GM13976 (cell line): ENCODE measurements at regions not wholly inside any gene's neighbourhood (a gene's known extent, or its start where the extent isn't known, plus 50 kb on each side); places are given as distances from the start of the nearest gene placed in this dataset.

Experiments used
- DNase-seq: peaks from one replicate; pipeline ENCODE4 v3.0.0; 2012; ENCODE audit warnings: low spot score
- CTCF ChIP-seq: IDR thresholded peaks from 2 replicates; pipeline ENCODE4 v1.5.1; 2012; ENCODE audit warnings: borderline replicate concordance, mild to moderate bottlenecking; ENCODE audit not compliant: insufficient read depth; ENCODE audit errors: extremely low read depth, missing control alignments, control extremely low read depth
- in situ Hi-C: fragments of 300-500 bp; cut with MboI; formaldehyde crosslinking; loops from one replicate; pipeline ENCODE4 v1.12.0; 2022; ENCODE audit warnings: low sequenced_read_pairs, mixed read lengths, inconsistent platforms; ENCODE audit not compliant: unreplicated experiment

- in situ Hi-C loops: no loop called here
- no peak for DNase-seq
- no peak for TF ChIP-seq CTCF
These were observed 506.0 kb downstream of the RFPL4B start for GRCh38 chr6:112853162-112853561.

GRCh38 chr6:112863753-112864152 is 516.6 kb downstream of the RFPL4B start:
- DNase-seq: no peak
- in situ Hi-C loops: no loop called here
- no peak for TF ChIP-seq CTCF

- DNase-seq: no peak
- in situ Hi-C loops: no loop called here
- no peak for TF ChIP-seq CTCF
These were observed 518.0 kb downstream of the RFPL4B start for GRCh38 chr6:112865131-112865530.

GRCh38 chr6:112874881-112875280 is 527.8 kb downstream of the RFPL4B start:
- in situ Hi-C loops: no loop called here
- DNase-seq: no peak
- no peak for TF ChIP-seq CTCF

- TF ChIP-seq CTCF: no peak
- DNase-seq: no peak
- in situ Hi-C loops: no loop called here
These were observed 530.3 kb downstream of the RFPL4B start for GRCh38 chr6:112877134-112878100.

- no peak for DNase-seq
- in situ Hi-C loops: no loop called here
- TF ChIP-seq CTCF: no peak
These were observed 532.8 kb downstream of the RFPL4B start for GRCh38 chr6:112879920-112880413.
